ENCODE measurements at regions not wholly inside any gene's neighbourhood (a gene's known extent, or its start where the extent isn't known, plus 50 kb on each side); places are given as distances from the start of the nearest gene placed in this dataset.
A peak's percentile ranks its signal among the peaks of the same experiment; 100 is the strongest.

DNA sequence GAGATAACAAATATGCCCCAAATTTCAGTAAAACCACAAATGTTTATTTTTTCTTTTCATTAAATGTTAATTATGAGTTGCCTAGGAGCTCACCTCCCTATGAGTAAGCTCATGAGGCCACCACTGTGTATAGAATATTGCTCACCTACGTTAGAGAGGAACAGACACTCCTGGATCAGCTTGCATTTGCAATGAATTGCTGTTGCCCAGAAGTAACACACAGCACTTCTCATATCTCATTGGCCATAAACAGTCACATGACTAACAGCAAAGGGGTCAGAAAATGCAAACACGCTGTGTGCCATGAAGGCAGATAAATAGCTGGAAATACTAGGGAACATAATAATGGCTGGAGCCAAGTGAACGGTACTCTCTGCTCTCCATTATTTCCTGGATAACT lies 89.0 kb upstream of the GALNT5 start:
- peak; percentile 54 for DNase-seq

DNA sequence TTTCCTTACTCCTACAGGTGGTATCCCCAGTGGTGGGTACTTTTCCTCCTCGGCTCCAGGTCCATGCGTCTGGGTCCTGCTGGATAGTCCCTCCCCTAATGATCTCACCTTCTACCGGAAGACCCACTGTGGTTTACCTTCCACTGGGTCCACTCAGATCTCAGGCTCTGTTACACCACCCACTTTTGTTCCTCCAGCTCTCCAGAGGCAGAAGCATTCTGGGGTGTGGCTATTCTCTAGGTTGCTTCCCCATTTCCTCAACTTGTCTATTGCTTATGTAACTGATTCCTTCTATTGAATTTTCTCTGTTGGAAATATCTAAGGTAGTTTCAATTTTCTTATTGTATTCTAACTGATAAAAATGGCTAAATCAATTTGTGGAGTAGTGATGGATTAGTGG lies 87.6 kb upstream of the GALNT5 start:
- DNase-seq = no peak

DNA sequence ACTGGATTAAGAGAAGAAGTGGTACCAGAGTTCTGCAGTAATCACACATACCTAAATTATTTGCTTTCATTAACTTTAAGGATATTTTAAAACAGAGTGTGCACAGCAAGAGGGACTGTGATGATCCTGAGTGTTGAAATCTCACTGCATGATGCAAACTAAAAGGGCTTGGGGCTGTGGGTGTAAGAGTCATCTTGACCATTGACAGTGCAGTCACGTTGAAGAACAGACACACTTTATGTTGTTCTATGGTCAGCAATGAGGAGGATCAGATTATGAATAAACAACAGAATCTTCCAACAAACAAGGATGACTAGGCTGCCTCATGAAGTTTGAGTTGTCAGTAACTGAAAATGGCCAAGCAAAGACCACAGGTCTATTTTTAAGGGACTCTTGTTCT lies 87.2 kb upstream of the GALNT5 start:
- no peak for DNase-seq

DNA sequence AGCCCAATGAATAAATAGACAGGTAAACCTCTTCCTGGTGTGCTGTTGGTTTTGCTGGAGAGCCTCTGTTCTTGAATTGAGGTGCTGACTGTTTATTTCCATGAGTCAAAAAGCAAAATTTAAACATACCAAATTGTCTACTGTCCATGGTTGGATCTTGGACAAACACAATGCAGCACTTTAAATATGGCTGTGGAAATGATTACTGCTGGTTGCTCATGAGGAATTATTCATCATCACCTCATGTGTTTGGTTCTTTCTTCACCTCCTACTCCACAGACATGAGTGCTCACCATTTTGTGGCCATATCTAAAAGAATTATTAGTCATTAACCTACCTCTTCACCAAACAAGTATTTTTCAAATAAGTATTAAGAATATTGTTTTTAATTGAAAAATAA lies 85.3 kb upstream of the GALNT5 start:
- DNase-seq = no peak

DNA sequence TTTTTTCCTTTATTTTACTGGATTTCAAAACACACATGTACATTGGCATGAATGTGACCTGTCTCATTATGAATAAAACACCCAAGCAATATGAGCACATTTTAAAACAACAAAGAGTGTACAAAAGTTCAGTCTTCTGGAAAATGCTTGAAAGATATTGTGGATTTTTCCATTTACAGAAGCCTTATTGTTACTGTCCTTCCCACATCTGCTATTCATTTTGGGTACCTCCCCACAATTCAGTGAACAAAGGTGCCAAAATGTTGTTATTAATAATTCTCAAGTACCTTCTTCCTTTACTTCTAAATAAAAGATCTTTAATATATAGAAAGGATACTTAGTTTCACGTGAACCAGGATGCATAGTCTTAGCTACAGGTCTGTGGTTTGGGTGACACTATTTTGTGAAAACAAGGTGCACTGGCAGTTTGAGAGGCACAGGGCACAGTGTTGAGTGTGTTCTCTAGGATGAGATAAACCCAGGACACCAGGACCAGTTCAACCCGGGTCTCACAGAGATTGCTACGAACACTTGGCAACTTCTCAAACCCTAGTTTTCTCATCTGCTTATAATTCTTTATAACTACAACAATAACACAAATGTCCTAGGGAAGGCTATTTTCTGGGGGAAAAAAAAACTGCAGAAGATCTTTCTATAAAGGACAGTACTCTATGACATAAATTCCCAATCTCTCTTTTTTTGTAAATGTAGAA lies 84.5 kb upstream of the GALNT5 start:
- no peak for DNase-seq

DNA sequence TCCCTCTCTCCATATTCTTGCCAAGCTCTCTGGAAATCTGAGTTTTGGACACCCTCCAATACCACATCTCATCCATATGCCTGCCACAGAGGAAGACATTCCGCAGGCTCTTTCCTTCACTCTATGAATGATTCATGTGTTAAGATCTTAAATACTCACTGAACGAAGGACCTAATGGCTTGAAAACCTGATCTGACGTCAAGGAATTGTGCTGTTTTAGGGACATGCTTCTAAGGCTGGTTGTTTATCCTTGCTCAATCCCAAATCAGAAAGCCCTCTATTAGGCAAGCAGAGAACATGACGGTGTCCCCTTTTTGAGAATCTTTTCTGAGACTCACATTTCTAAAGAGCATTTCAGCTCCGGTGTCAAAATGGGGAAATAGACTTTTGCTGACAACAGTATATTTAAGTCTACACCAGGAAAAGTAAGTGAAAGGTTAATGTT lies 83.7 kb upstream of the GALNT5 start:
- DNase-seq = no peak

DNA sequence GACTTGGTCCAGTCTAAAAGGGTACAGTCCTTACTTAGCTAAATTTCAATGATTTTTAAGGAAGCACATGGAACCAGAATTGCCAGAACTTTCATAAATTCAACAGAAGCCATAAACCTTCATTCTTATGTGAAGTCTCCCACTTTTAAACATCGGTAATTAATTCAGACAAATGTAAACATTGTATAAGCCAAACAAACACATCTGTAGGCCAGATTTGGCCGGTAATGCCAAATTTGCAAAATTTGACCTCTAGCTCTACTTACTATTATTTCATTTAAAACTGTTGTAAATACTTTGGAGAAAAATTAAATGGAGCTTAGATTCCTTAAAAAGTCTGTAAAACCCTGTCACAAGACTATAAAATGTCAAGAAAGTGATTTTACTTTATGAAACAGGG lies 83.2 kb upstream of the GALNT5 start:
- DNase-seq = no peak

DNA sequence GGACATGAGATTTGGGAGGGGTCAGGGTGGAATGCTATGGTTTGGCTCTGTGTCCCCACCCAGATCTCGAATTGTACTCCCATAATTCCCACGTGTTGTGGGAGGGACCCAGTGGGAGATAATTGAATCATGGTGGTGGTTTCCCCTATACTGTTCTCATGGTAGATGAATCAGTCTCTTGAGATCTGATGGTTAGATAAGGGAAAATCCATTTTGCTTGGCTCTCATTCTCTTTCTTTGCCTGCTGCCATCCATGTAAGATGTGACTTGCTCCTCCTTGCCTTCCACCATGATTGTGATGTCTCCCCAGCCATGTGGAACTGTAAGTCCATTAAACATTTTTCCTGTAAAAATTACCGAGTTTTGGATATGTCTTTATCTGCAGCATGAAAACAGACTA lies 80.9 kb upstream of the GALNT5 start:
- DNase-seq = no peak

DNA sequence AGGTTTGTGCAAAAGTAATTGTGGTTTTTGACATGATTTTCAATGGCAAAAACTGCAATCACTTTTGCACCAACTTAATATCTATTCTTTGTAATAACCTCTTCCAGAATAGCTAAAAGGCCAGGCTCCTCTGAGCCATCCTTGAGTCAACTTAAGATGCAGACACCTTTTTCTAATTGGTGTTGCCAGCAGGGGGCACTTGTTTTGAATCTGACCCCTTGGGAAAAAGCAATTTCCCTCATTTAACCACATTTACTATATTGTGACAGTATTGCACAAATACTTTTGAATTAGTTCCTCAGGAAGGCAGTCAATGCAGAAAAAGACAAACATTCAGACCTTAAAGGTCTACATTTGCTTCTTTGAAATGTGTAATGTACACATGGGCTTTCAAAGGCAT lies 78.6 kb upstream of the GALNT5 start:
- no peak for DNase-seq

DNA sequence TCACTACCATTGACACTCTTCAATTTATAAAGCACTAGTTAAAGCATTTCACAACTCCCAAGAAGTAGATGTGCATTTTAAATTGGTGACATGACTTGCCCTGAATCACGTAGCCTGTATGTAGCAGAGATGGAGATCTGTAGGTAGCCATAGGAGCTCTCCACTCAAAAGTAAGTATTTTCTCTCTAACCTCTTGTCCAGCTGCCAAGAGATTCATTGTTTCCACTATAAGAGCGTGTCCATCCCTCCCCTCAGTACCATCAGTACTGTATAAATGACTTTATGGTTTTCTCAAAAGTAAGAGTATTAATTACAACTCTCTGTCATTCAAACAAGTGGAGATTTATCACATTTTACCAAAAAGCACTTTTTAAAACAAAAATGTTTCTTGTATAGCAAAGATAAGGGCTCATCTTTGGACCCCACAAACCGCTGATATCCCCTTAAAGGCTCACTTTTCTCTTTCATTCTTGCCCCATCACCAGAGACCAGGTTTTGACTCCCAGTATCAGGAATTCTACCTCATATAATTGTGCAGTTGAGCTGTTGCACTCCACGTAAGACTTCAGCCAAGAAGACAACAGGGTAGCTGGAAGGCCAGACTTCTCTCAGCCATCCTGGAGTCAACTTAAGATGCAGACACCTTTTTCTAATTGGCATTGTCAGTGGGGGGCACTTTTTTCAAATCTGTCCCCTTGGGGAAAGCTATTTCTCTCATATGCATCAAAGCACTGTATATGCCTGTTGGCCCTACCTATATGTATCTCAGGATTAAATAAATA lies 78.0 kb upstream of the GALNT5 start:
- no peak for DNase-seq

DNA sequence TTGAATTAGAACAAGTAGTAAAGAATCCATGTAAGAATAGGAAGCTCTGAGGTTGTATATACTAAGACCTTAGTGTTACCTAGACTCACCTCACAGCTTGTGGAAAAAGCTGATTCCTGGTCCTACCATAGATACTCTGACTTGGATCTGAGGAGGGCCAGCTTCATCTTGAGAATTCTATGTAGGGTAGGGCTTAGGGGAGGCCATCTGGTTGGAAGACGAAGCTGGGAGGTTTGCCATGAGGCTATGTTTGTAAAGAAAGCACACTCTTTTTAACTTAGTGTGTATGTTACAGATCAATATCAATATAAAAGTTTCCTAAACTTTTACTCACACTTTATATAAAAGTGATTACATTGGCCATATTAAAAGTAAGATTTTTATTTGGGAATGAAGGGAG lies 77.1 kb upstream of the GALNT5 start:
- DNase-seq = no peak

DNA sequence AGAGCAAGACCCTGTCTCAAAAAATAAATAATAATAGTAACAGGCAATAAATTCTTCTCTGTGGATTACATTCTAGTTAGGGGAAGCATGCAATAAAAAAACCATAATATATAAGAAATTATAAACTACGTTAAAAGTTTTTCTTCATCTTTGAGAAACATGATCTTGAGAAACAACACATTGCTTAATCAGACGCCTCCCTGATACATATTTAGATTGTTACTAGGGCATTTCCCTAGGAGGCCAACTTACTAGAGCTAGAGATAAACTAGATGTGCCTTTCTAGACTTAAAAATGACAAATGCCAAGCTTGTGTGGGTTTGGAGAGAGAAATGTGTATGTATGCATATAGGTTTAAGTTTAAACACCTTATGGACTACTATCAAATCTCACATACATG lies 76.3 kb upstream of the GALNT5 start:
- no peak for DNase-seq

DNA sequence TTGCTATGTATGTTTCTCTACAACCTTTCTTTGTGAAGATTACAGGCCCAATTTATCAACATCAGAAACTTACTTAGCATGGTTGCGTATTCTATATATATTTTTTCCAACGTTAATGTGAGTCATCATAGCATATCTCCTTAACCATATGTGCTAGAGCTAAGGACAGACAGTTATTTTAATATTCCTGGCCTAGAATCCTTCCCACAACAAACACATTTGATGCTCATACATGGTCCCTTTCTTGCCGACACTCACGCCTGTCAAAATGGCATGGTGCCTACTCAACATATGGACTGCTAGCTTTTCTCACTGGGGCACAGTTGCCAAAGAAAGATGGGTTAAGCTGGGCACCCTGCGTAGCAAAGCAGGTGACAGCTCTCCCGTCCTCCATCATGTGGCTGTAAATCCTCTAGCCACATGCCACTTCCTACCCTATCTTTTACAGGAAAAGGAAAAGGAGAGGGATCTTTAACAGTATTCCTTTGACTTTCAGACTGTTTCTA lies 75.2 kb upstream of the GALNT5 start:
- no peak for DNase-seq

DNA sequence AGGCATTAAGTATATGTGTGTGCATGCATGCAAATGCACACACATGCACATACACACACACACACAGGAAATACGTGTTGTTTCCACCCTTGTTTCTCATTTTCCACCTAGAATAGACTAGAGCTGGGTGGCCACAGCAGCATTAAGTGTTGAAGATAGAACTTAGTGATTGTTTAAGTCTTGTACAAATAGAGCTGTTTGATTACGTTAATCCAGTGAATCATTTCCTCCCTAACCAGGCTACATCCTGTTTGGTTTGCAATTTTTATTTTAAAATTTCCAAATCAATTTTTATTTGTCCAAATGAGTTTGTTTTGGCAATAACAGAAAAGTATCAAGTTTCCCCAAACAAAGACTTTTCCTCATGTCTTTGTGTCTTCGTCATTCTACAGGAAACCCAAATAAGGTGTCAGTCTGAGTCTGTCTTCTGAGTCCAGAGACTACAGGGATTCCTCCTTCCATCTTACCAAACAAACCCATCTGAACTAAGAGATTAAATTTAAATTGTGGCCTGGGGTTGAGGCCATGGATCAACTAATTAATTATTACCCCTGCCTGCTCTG lies 74.6 kb upstream of the GALNT5 start:
- DNase-seq = peak; percentile 45

DNA sequence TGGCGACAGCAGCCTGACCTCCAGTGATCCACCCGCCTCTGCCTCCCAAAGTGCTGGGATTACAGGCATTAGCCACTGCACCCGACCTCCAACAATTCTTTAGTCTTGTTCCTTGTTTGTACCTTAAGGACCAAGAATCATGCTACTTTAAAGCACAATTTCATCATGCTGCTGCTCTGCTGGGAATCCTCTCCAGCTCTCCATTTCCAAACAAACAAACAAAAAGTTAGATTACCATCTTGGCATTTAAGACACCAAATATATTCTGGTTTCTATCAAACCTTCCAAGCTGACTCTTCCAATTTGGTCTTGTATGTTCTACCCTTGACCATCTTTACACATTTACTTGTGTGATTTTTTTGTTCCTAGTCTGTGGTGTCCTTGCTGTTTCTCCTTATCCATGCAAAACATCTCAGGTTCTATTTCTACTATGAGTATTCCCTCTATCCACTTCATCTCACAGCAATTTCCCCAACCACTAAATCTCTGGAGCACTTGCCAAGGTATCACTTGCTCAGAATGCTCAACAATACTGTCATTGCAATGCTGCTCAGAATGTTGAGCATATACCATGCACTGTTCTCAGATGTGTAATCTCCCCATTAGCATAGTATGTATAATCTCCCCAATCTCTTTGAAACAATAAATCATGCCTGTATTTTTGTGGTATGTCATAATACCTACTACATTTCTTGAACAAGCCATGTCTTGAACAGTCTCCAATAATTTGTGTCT lies 73.2 kb upstream of the GALNT5 start:
- DNase-seq = no peak

DNA sequence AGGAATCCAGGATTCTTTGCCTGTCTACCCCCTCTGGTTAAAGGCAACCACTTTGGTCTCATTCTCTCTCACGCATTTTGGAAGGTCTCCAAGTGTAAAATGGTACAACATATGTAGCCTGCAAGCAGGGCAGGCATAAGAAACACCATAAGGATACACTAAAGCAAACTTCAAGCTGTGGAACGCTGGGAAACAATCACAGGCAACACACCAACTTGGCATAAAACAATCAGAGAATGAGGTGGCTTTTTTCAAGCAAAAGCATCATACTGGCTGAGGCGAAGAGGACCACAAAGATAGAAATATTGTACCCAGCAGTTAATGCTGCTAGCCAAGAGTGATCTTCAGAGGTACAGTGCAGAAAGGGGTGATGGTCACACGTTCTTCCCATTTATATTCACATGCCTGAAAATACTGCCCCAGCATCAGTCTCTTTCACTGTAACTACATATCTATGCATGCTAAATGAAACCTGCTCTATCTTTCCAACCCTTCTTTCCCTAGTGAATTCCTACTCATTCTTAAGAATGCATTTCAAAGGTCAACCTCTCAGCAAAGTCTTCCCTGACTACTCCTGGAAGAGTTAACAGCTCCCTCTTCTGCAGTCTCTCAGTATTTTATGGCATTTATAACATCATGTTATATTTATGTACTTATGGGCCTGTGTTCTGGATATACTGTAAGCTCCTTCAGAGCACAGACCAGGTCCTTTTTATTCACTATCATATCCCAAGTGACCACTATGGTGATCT lies 71.9 kb upstream of the GALNT5 start:
- no peak for DNase-seq

DNA sequence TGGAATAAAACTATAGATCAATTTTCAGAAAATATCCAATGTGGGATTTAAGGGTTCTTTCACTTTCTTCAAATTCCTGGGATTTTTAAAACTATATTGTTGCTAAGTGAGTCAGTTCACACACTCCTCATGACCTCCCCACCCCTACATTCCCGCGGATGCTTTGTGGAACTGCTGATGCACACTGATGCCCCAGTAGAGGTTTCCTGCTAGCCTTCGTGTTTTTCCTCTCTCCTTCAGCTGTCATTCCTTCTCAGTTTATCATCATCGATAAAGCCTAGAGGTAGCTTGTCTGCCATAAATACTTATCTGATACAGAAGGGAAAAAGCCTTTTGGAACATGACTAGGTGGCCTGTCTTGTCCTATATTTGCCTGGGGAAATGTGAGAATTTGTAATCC lies 67.4 kb upstream of the GALNT5 start:
- no peak for DNase-seq

DNA sequence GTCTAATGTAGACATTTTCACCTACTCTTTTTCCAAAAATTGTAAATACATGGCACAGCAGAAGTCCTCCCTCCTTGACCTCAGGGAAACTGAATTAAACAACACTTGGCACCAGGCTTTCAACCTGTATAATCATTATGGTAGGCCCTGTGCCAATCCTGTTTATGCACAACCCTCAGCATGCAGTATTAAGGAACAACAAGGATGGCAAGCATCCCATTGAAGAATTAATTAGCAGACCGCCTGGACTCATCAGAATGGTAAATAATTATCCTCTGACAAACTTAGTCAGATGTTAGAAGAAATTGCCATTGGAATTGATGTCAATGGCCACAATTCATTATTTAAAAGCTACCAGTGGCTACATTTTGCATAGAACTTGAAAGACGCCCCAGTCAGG lies 66.3 kb upstream of the GALNT5 start:
- no peak for DNase-seq

DNA sequence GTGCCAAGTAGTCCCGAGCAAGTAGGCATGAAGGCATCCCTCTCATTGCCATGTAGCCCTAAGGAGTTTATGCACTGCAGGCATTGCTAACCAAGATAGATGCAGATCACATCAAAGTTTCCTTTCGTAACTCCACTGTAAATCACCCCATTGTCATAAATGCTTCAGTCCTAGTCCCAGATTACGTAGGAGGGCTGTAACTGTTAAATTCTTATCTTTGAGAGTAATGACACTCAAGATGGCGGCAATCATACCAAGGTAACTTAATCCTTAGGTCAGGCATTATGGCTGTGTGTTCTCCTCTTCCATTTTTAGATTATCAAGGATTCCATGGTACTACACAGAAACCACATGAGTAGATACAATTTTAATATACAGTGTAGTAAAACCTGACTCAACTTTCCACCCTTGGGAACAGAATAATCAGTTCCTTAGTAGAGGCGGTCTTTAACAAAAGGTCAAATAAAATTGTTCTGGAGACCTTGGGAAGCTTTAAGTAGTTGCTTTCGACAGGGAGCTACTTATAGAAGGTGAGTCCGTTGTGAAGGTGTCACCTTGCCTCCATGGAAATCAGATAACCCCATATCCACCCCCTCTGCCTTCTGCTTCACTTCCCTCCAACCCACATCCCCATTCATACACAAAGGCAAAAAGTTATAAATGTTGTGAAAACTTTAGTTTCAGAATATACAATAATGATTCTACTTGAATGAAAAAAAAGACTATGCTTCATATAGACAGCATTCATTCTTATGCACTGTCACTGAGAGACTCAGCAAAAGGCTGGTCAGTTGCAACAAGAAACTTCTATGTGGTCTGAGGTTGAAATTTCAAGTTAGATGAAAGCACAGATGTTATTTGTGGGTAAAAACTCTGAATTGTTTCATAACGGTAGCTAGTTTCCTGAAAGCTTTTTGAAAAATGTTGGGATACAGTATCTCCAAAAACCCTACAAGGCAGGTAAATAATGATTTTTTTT lies 64.8 kb upstream of the GALNT5 start:
- DNase-seq = no peak

DNA sequence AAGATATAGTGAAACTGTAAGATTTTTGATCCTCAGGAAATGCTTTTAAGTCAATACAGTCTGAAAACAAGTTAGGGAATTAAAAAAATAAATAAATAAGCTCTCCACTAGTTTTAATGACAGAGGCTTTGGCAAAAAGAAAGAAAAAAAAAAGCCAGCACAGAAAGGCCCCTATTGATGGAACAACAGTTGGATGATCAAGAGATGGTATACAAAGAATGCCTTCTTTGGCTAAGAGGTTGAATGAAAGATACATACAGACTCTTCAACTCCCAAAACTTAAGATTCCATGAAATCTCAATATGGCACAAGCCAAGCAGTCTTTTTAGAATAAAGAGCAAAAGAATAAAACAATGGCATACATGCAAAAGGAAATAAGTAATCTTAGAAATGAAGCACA lies 64.0 kb upstream of the GALNT5 start:
- DNase-seq = no peak

DNA sequence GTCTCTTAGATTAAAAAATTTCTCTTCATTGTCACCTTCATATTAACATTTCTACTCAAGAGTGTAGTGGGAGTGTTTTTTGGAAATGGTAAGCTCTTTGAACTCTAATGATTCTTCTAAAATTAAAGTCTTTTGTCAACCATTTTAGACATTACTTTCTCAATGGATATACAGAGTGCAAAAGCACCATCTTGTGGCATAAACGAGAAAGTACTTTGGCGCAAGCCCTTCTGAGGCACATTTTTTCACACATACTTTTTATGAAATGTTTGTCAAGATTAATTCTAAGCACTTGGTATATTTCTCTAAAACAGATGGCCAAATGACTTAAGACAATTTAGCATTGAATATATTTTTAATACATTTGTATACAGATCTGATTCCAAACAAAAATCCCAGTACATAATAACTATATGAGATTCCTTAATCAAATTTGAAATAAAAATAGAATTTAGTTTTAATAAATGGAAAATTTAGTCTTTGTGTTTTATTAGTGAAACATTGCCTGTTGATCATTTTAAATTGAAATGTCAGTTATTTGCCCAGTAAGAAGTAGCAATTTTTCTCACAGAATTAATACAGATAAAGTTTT lies 63.3 kb upstream of the GALNT5 start:
- peak; percentile 39 for DNase-seq

Data from NCI-H146 (cell line).